H1 (cell line): ENCODE measurements at regions not wholly inside any gene's neighbourhood (a gene's known extent, or its start where the extent isn't known, plus 50 kb on each side); places are given as distances from the start of the nearest gene placed in this dataset.

Experiments used
- CTCF ChIA-PET: fragments of 300-600 bp; sonication (Branson Sonifier 250); formaldehyde crosslinking; loops from one replicate; lab custom pipeline; 2021; ENCODE audit not compliant: partially characterized antibody; lab: Charles Lee
- POLR2A ChIA-PET: fragments of 300-600 bp; sonication (Branson Sonifier 250); formaldehyde crosslinking; loops from one replicate; lab custom pipeline; 2021; ENCODE audit warnings: inconsistent platforms; ENCODE audit not compliant: partially characterized antibody; lab: Charles Lee
- DNase-seq, 2 experiments: peaks; one replicate each; pipeline versions ENCODE4 v3.0.0 to v3.0.0-alpha.2; 2010 to 2022; ENCODE audit warnings: low spot score in 2 of 2, low read depth in 1 of 2, mixed read lengths in 1 of 2
- FAIRE-seq: peaks from 2 replicates; lab custom pipeline; 2011; peaks lifted over from hg19 to GRCh38; lab: Jason Lieb, UNC
- H2AFZ ChIP-seq: 2 replicates; pipeline ENCODE4 v1.8.1; 2012; ENCODE audit warnings: low read length, inconsistent platforms
- H2AK5ac ChIP-seq: 2 replicates; pipeline ENCODE4 v1.6.1; 2013; ENCODE audit warnings: low read depth, low read length
- H2BK120ac ChIP-seq: replicated peaks from 2 replicates; pipeline ENCODE3; 2013; ENCODE audit warnings: low read depth, low read length, inconsistent platforms
- H2BK12ac ChIP-seq: 2 replicates; pipeline ENCODE4 v1.6.1; 2013; ENCODE audit warnings: low read depth, low read length
- H2BK15ac ChIP-seq: 2 replicates; pipeline ENCODE4 v1.6.1; 2013; ENCODE audit warnings: low read length
- H2BK20ac ChIP-seq: 2 replicates; pipeline ENCODE4 v1.6.1; 2013; ENCODE audit warnings: low read length
- H2BK5ac ChIP-seq: 2 replicates; pipeline ENCODE4 v1.6.1; 2013; ENCODE audit warnings: low read depth, low read length
- H3K14ac ChIP-seq: 2 replicates; pipeline ENCODE4 v1.6.1; 2013; ENCODE audit warnings: inconsistent platforms; ENCODE audit not compliant: insufficient read length
- H3K18ac ChIP-seq: 2 replicates; pipeline ENCODE4 v1.6.1; 2013; ENCODE audit warnings: low read length; ENCODE audit errors: extremely low read depth
- H3K23ac ChIP-seq: 2 replicates; pipeline ENCODE4 v1.6.1; 2013; ENCODE audit warnings: inconsistent platforms; ENCODE audit not compliant: insufficient read length
- H3K23me2 ChIP-seq: 2 replicates; pipeline ENCODE4 v1.6.1; 2013; ENCODE audit warnings: low read depth, low read length
- H3K27ac ChIP-seq: 2 replicates; pipeline ENCODE4 v1.6.1; 2011; ENCODE audit warnings: low read depth, low read length, inconsistent platforms
- H3K27me3 ChIP-seq, 4 experiments: replicated peaks in 1 of 4; 1 replicate in 1 of 4; 2 replicates in 3 of 4; pipeline versions ENCODE4 v1.6.1 to v1.8.1; 2011 to 2013; ENCODE audit warnings: low read length in 3 of 4, mild to moderate bottlenecking in 3 of 4, inconsistent platforms in 2 of 4, mixed read lengths in 2 of 4, moderate library complexity in 1 of 4; ENCODE audit not compliant: control insufficient read depth in 3 of 4, insufficient read depth in 3 of 4; ENCODE audit errors: extremely low read depth in 1 of 4
- H3K36me3 ChIP-seq, 4 experiments: 2 replicates each; pipeline versions ENCODE4 v1.6.1 to v1.8.1; 2011 to 2013; ENCODE audit warnings: mild to moderate bottlenecking in 4 of 4, low read length in 3 of 4, moderate library complexity in 2 of 4, control low read depth in 1 of 4, inconsistent platforms in 1 of 4; ENCODE audit not compliant: insufficient read depth in 4 of 4, control insufficient read depth in 2 of 4
- H3K4ac ChIP-seq: replicated peaks from 2 replicates; pipeline ENCODE3; 2013; ENCODE audit warnings: low read length, low read depth, mixed read lengths, inconsistent platforms; ENCODE audit not compliant: insufficient read length
- H3K4me1 ChIP-seq, 4 experiments: replicated peaks in 1 of 4; 1 replicate in 1 of 4; 2 replicates in 3 of 4; pipeline versions ENCODE4 v1.6.1 to v1.8.1; 2011 to 2013; ENCODE audit warnings: low read length in 3 of 4, inconsistent platforms in 2 of 4, mixed read lengths in 1 of 4; ENCODE audit not compliant: insufficient read depth in 4 of 4, control insufficient read depth in 3 of 4
- H3K4me2 ChIP-seq, 2 experiments: 2 replicates each; pipeline versions ENCODE4 v1.6.1 to v1.8.1; 2011 to 2013; ENCODE audit warnings: low read depth in 2 of 2, low read length in 2 of 2, control low read depth in 1 of 2, inconsistent platforms in 1 of 2, mild to moderate bottlenecking in 1 of 2; ENCODE audit not compliant: insufficient read depth in 1 of 2
- H3K4me3 ChIP-seq, 4 experiments: fragments of 200-600, 300-600 bp in 1 of 4; sonication (generic), shearing (Covaris generic), sonication (Bioruptor Twin) in 1 of 4; 2 replicates each; pipeline versions ENCODE4 v1.5.1 to v1.8.1; 2011 to 2016; ENCODE audit warnings: low read length in 4 of 4, low read depth in 3 of 4, control low read depth in 2 of 4, inconsistent platforms in 2 of 4, mild to moderate bottlenecking in 2 of 4, mixed read lengths in 1 of 4, moderate library complexity in 1 of 4; ENCODE audit not compliant: insufficient read depth in 2 of 4; ENCODE audit errors: extremely low read depth in 1 of 4
- H3K56ac ChIP-seq: replicated peaks from 2 replicates; pipeline ENCODE3; 2013; ENCODE audit warnings: low read depth, mild to moderate bottlenecking, mixed read lengths, low read length, inconsistent platforms; ENCODE audit not compliant: insufficient read length
- H3K79me1 ChIP-seq: 2 replicates; pipeline ENCODE4 v1.6.1; 2013; ENCODE audit warnings: low read depth, low read length, control low read depth
- H3K79me2 ChIP-seq, 2 experiments: 2 replicates each; pipeline versions ENCODE4 v1.6.1 to v1.8.1; 2012 to 2013; ENCODE audit warnings: low read length in 2 of 2, mild to moderate bottlenecking in 2 of 2, inconsistent platforms in 1 of 2; ENCODE audit not compliant: insufficient read depth in 2 of 2, control insufficient read depth in 1 of 2
- H3K9ac ChIP-seq, 4 experiments: replicated peaks in 1 of 4; 1 replicate in 1 of 4; 2 replicates in 3 of 4; pipeline versions ENCODE4 v1.6.1 to v1.8.1; 2011 to 2013; ENCODE audit warnings: low read depth in 3 of 4, low read length in 3 of 4, control low read depth in 2 of 4, mild to moderate bottlenecking in 2 of 4, moderate library complexity in 2 of 4, inconsistent platforms in 1 of 4; ENCODE audit errors: extremely low read depth in 1 of 4
- H3K9me3 ChIP-seq, 2 experiments: 2 replicates each; pipeline versions ENCODE4 v1.6.1 to v1.8.1; 2012 to 2013; ENCODE audit warnings: mild to moderate bottlenecking in 2 of 2, moderate library complexity in 2 of 2, control low read depth in 1 of 2, inconsistent platforms in 1 of 2, low read depth in 1 of 2, low read length in 1 of 2, mixed read lengths in 1 of 2; ENCODE audit not compliant: insufficient read depth in 2 of 2
- H4K20me1 ChIP-seq, 2 experiments: replicated peaks in 1 of 2; 2 replicates each; pipeline versions ENCODE3 to v1.8.1; 2011 to 2013; ENCODE audit warnings: inconsistent platforms in 2 of 2, low read length in 2 of 2, mild to moderate bottlenecking in 1 of 2; ENCODE audit not compliant: insufficient read depth in 2 of 2, control insufficient read depth in 1 of 2
- H4K5ac ChIP-seq: 2 replicates; pipeline ENCODE4 v1.6.1; 2013; ENCODE audit warnings: low read length, low read depth, mixed read lengths, inconsistent platforms; ENCODE audit not compliant: insufficient read length
- H4K8ac ChIP-seq: 2 replicates; pipeline ENCODE4 v1.8.0; 2013; ENCODE audit warnings: mild to moderate bottlenecking, moderate library complexity, low read length, inconsistent platforms; ENCODE audit not compliant: insufficient read depth; ENCODE audit errors: extremely low read depth
- H4K91ac ChIP-seq: replicated peaks from 2 replicates; pipeline ENCODE3; 2013; ENCODE audit warnings: low read length, mixed read lengths, inconsistent platforms; ENCODE audit not compliant: insufficient read length
- CBX8 ChIP-seq: fragments of 300-800, 300-1000 bp; sonication (generic); IDR thresholded peaks from 2 replicates; pipeline ENCODE4 v1.7.1; 2016; ENCODE audit warnings: low read depth, low read length, borderline replicate concordance
- HDAC6 ChIP-seq: IDR thresholded peaks from one replicate; pipeline ENCODE4 v1.7.1; 2012; ENCODE audit warnings: low read depth, mild to moderate bottlenecking, inconsistent platforms, low read length, moderate library complexity
- KDM5A ChIP-seq: fragments of 200-600 bp; IDR thresholded peaks from 2 replicates; pipeline ENCODE4 v1.7.1; 2012; ENCODE audit warnings: mild to moderate bottlenecking, low read length, inconsistent platforms, mixed read lengths
- MAFK ChIP-seq: IDR thresholded peaks from 2 replicates; pipeline ENCODE4 v1.6.1; 2012; ENCODE audit warnings: low read depth, mild to moderate bottlenecking, improper control_type of control experiment, low read length
- RBBP5 ChIP-seq: IDR thresholded peaks from 2 replicates; pipeline ENCODE4 v1.7.1; 2012; ENCODE audit warnings: low read depth, mild to moderate bottlenecking, inconsistent platforms, low read length, moderate library complexity, borderline replicate concordance
- SAP30 ChIP-seq: fragments of 300-600 bp; sonication (generic); IDR thresholded peaks from 2 replicates; pipeline ENCODE4 v1.7.1; 2012; ENCODE audit warnings: low read length, moderate library complexity, mild to moderate bottlenecking, inconsistent platforms; ENCODE audit not compliant: insufficient read depth, insufficient replicate concordance
- SIRT6 ChIP-seq: IDR thresholded peaks from one replicate; pipeline ENCODE4 v1.7.1; 2012; ENCODE audit warnings: low read length, inconsistent platforms
- WGBS, 2 experiments: shearing (Covaris generic) in 1 of 2; methylation state at CpG; one replicate each; pipeline versions ENCODE4 v1.1.6 to v1.1.7; 2013 to 2015; ENCODE audit warnings: low lambda C conversion rate in 2 of 2, mixed read lengths in 2 of 2, inconsistent platforms in 1 of 2, low coverage in 1 of 2, missing lambda C conversion rate in 1 of 2; ENCODE audit not compliant: insufficient replicate concordance in 2 of 2, insufficient coverage in 1 of 2, insufficient read length in 1 of 2; ENCODE audit errors: extremely low coverage in 1 of 2, missing lambda C conversion rate in 1 of 2; 5-methylcytosine and 5-hydroxymethylcytosine counted together
- TF ChIP-seq, protein P1 (sequence below), 3 experiments: IDR thresholded peaks; 1 replicate in 2 of 3; 2 replicates in 1 of 3; pipeline versions ENCODE4 v1.5.1 to v1.6.1; 2011; ENCODE audit warnings: low read length in 3 of 3, mild to moderate bottlenecking in 3 of 3, inconsistent platforms in 2 of 3, low read depth in 1 of 3, moderate library complexity in 1 of 3; ENCODE audit not compliant: insufficient read depth in 1 of 3; ENCODE audit errors: control extremely low read depth in 1 of 3
- TF ChIP-seq, protein P2 (sequence below): IDR thresholded peaks from 2 replicates; pipeline ENCODE4 v1.6.1; 2011; ENCODE audit warnings: low read length, improper control_type of control experiment

DNA sequence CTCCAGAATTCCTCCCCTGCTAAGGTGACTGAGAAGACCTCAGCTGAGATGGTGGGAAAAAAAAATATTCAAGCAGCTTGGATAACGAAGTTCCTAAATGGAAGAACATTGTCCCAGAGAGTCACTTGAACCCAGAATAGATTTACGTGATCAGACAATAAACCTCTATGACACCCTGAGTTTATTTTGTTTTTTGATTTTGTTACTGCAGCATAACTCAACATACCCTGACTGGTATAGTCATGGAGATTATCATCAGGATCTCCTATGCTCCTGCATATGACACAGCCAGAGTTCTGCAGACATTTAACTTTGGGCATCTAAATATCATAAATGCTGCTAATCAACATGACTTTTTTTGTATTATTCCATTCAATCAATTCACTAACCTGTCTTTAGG, 282.9 kb downstream of the RASEF start:
- POLR2A ChIA-PET, result no interaction called here
- H3K23me2 ChIP-seq, result no peaks in the 10 kb centered on the region
- 92% methylated on average over 2 of the region's 2 CpGs; no CpG with 5 or more reads in 1 of the 2 experiments for WGBS, 2 experiments

More for the DNA sequence above, 282.9 kb downstream of the RASEF start:
- Histone ChIP-seq H3K4me2 (no peak overlapping the region), H4K20me1 (no peaks in the 10 kb centered on the region), H3K14ac (no peak overlapping the region), H3K4me1 (peaks cover 0 to 10% (median 4%) of the 10 kb centered on the region in 4 experiments; a peak in 3 of 7 replicates), H2AFZ (no peak overlapping the region), H4K8ac (no peak overlapping the region), H3K79me1 (no peaks in the 10 kb centered on the region), H2BK12ac (no peak overlapping the region), H3K56ac (no peak overlapping the region), H2BK20ac (no peak overlapping the region), H3K4ac (no peak overlapping the region), H2BK5ac (no peak overlapping the region), H3K18ac (no peak overlapping the region), H3K27ac (no peak overlapping the region), H3K4me3 (no peak overlapping the region), H4K5ac (no peak overlapping the region), H2BK120ac (no peak overlapping the region), H3K9me3 (peaks cover 0 to 6% of the 10 kb centered on the region in 2 experiments; a peak in 3 of 4 replicates), H2AK5ac (no peak overlapping the region), H3K36me3 (peaks cover 0 to 28% (median 0%) of the 10 kb centered on the region in 4 experiments; a peak in 1 of 8 replicates), H3K27me3 (no peaks in the 10 kb centered on the region), H4K91ac (no peak overlapping the region), H3K79me2 (no peaks in the 10 kb centered on the region; a peak in 1 of 4 replicates), H3K23ac (no peak overlapping the region), H3K9ac (no peak overlapping the region), H2BK15ac (no peak overlapping the region)
- no peak for DNase-seq
- TF ChIP-seq RBBP5, result no peak
- TF ChIP-seq CBX8, result no peak
- no peak for TF ChIP-seq SAP30
- TF ChIP-seq, protein P1, sequence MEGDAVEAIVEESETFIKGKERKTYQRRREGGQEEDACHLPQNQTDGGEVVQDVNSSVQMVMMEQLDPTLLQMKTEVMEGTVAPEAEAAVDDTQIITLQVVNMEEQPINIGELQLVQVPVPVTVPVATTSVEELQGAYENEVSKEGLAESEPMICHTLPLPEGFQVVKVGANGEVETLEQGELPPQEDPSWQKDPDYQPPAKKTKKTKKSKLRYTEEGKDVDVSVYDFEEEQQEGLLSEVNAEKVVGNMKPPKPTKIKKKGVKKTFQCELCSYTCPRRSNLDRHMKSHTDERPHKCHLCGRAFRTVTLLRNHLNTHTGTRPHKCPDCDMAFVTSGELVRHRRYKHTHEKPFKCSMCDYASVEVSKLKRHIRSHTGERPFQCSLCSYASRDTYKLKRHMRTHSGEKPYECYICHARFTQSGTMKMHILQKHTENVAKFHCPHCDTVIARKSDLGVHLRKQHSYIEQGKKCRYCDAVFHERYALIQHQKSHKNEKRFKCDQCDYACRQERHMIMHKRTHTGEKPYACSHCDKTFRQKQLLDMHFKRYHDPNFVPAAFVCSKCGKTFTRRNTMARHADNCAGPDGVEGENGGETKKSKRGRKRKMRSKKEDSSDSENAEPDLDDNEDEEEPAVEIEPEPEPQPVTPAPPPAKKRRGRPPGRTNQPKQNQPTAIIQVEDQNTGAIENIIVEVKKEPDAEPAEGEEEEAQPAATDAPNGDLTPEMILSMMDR (IDR thresholded peaks at IDR 0.05; ENCODE audit: control extremely low read depth in 1 of 3, insufficient read depth in 1 of 3, low read depth in 1 of 3, low read length in 3 of 3), result no peak
- no peak for TF ChIP-seq SIRT6
- no peak for TF ChIP-seq KDM5A
- TF ChIP-seq, protein P2, sequence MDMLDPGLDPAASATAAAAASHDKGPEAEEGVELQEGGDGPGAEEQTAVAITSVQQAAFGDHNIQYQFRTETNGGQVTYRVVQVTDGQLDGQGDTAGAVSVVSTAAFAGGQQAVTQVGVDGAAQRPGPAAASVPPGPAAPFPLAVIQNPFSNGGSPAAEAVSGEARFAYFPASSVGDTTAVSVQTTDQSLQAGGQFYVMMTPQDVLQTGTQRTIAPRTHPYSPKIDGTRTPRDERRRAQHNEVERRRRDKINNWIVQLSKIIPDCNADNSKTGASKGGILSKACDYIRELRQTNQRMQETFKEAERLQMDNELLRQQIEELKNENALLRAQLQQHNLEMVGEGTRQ, result no peak
- no peak for TF ChIP-seq HDAC6
- no peak for TF ChIP-seq MAFK
- FAIRE-seq, result no peak
- CTCF ChIA-PET, result no interaction called here
